GM12878 (cell line): ENCODE measurements at regions not wholly inside any gene's neighbourhood (a gene's known extent, or its start where the extent isn't known, plus 50 kb on each side); places are given as distances from the start of the nearest gene placed in this dataset.

Source experiments
- ATAC-seq: fragments of 200-7000 bp; cut with Tn5 transposase; 3 replicates; pipeline ENCODE4 v1.9.1; 2020; ENCODE audit warnings: mild to moderate bottlenecking, moderate library complexity
- BruUV-seq: library from RNA; stranded (reverse); fragments of 400-500 nt; replicated peaks from 2 replicates; lab custom pipeline; 2021; lab: Mats Ljungman, UMichigan
- CTCF ChIA-PET: fragments of 300-600 bp; sonication (Branson Sonifier 250); formaldehyde crosslinking; extraction: SDS; loops from one replicate; lab custom pipeline; 2021; ENCODE audit warnings: inconsistent platforms; lab: Yijun Ruan, JAX
- POLR2A ChIA-PET: fragments of 350-600 bp; formaldehyde crosslinking; extraction: SDS; loops from one replicate; lab custom pipeline; 2021; ENCODE audit warnings: inconsistent platforms; lab: Charles Lee
- RAD21 ChIA-PET: fragments of 300-600 bp; sonication (Branson Sonifier 250); formaldehyde crosslinking; loops from one replicate; lab custom pipeline; 2023; ENCODE audit warnings: antibody characterized with exemption; ENCODE audit not compliant: unreplicated experiment; lab: Charles Lee
- SMC1A ChIA-PET: fragments of 300-600 bp; sonication (Branson Sonifier 250); formaldehyde crosslinking; loops from one replicate; lab custom pipeline; 2023; ENCODE audit not compliant: unreplicated experiment, uncharacterized antibody; lab: Charles Lee
- DNase-seq: peaks from one replicate; pipeline ENCODE4 v3.0.0-alpha.2; 2011; ENCODE audit warnings: low read depth, low spot score
- FAIRE-seq: peaks from 3 replicates; lab custom pipeline; 2011; peaks lifted over from hg19 to GRCh38; lab: Jason Lieb, UNC
- H2AFZ ChIP-seq: 2 replicates; pipeline ENCODE4 v1.6.0; 2011; ENCODE audit warnings: low read depth, low read length, control low read depth; ENCODE audit not compliant: control insufficient read depth
- H3K27ac ChIP-seq: 2 replicates; pipeline ENCODE4 v1.5.1; 2011; ENCODE audit warnings: control low read depth; ENCODE audit not compliant: control insufficient read depth, insufficient read depth
- H3K27me3 ChIP-seq, 2 experiments: replicated peaks in 1 of 2; 2 replicates each; pipeline versions ENCODE4 v1.6.0 to v1.6.1; 2011; ENCODE audit warnings: low read length in 1 of 2; ENCODE audit not compliant: control insufficient read depth in 2 of 2, insufficient read depth in 2 of 2
- H3K36me3 ChIP-seq, 2 experiments: 2 replicates each; pipeline ENCODE4 v1.5.1; 2011; ENCODE audit warnings: low read length in 1 of 2; ENCODE audit not compliant: control insufficient read depth in 2 of 2, insufficient read depth in 2 of 2
- H3K4me1 ChIP-seq: 2 replicates; pipeline ENCODE4 v1.6.1; 2011; ENCODE audit warnings: mild to moderate bottlenecking, low read length, moderate library complexity, mixed read lengths; ENCODE audit not compliant: control insufficient read depth, insufficient read depth
- H3K4me2 ChIP-seq: 2 replicates; pipeline ENCODE4 v1.6.0; 2011; ENCODE audit warnings: control low read depth; ENCODE audit not compliant: control insufficient read depth, insufficient read depth
- H3K4me3 ChIP-seq: fragments of 200-600 bp; sonication (generic); 2 replicates; pipeline ENCODE4 v1.5.1; 2016
- H3K79me2 ChIP-seq: 2 replicates; pipeline ENCODE4 v1.6.0; 2011; ENCODE audit warnings: low read length; ENCODE audit not compliant: control insufficient read depth, insufficient read depth
- H3K9ac ChIP-seq: 2 replicates; pipeline ENCODE4 v1.8.0; 2011; ENCODE audit warnings: low read length, control low read depth, mixed read lengths; ENCODE audit not compliant: control insufficient read depth, insufficient read depth
- H3K9me3 ChIP-seq: replicated peaks from 3 replicates; pipeline ENCODE4 v1.5.1; 2011; ENCODE audit warnings: mild to moderate bottlenecking, low read length; ENCODE audit not compliant: control insufficient read depth, insufficient read depth
- H4K20me1 ChIP-seq: 2 replicates; pipeline ENCODE4 v1.6.0; 2011; ENCODE audit not compliant: control insufficient read depth, insufficient read depth
- ASH2L ChIP-seq: fragments of 300-600, 200-600 bp; sonication (generic); IDR thresholded peaks from 2 replicates; pipeline ENCODE4 v1.6.1; 2017; ENCODE audit warnings: low read depth, mild to moderate bottlenecking, borderline replicate concordance
- BCL11A ChIP-seq: IDR thresholded peaks from 2 replicates; pipeline ENCODE4 v1.6.1; 2011; ENCODE audit warnings: low read depth, low read length
- BRCA1 ChIP-seq: IDR thresholded peaks from 2 replicates; pipeline ENCODE4 v1.6.1; 2011; ENCODE audit warnings: low read depth, low read length, improper control_type of control experiment
- CHD4 ChIP-seq: fragments of 200-600 bp; sonication (generic); IDR thresholded peaks from 2 replicates; pipeline ENCODE4 v1.6.1; 2016; ENCODE audit warnings: mild to moderate bottlenecking
- E4F1 ChIP-seq: fragments of 450-650 bp; IDR thresholded peaks from 2 replicates; pipeline ENCODE4 v1.6.1; 2018; ENCODE audit warnings: borderline replicate concordance, mild to moderate bottlenecking; ENCODE audit not compliant: partially characterized antibody
- ESRRA ChIP-seq: IDR thresholded peaks from 2 replicates; pipeline ENCODE4 v1.6.1; 2012; ENCODE audit warnings: mild to moderate bottlenecking, low read length, improper control_type of control experiment
- JUNB ChIP-seq: IDR thresholded peaks from 2 replicates; pipeline ENCODE4 v1.6.1; 2016; ENCODE audit warnings: antibody characterized with exemption, mild to moderate bottlenecking
- NRF1 ChIP-seq: conservative IDR thresholded peaks from 2 replicates; pipeline ENCODE4 v1.6.1; 2011; ENCODE audit warnings: mild to moderate bottlenecking, low read depth, low read length, improper control_type of control experiment
- POLR2A ChIP-seq: IDR thresholded peaks from 2 replicates; pipeline ENCODE4 v1.6.1; 2011; ENCODE audit warnings: low read depth, mild to moderate bottlenecking, low read length
- PRDM15 ChIP-seq: fragments of 450-650 bp; formaldehyde crosslinking; IDR thresholded peaks from 2 replicates; pipeline ENCODE4 v1.4.0; 2020; ENCODE audit warnings: mild to moderate bottlenecking, moderate library complexity
- RB1 ChIP-seq: fragments of 450-650 bp; formaldehyde crosslinking; IDR thresholded peaks from 2 replicates; pipeline ENCODE4 v1.6.1; 2017; ENCODE audit warnings: mild to moderate bottlenecking, borderline replicate concordance
- SMAD5 ChIP-seq: IDR thresholded peaks from 2 replicates; pipeline ENCODE4 v1.6.1; 2016; ENCODE audit warnings: antibody characterized with exemption, low read depth
- STAT3 ChIP-seq: IDR thresholded peaks from 2 replicates; pipeline ENCODE4 v1.6.1; 2011; ENCODE audit warnings: low read depth, low read length, improper control_type of control experiment
- ZNF24 ChIP-seq: fragments of 450-650 bp; IDR thresholded peaks from 2 replicates; pipeline ENCODE4 v1.6.1; 2017; ENCODE audit warnings: antibody characterized with exemption, mild to moderate bottlenecking
- ZNF274 ChIP-seq: IDR thresholded peaks from one replicate; pipeline ENCODE4 v1.8.0; 2011; ENCODE audit not compliant: insufficient read length, insufficient read depth
- ZZZ3 ChIP-seq: IDR thresholded peaks from 2 replicates; pipeline ENCODE4 v1.6.1; 2011; ENCODE audit warnings: low read depth; ENCODE audit not compliant: control insufficient read depth, insufficient read length
- WGBS: methylation state at CpG from one replicate; pipeline ENCODE4 v1.1.6; 2016; ENCODE audit warnings: low lambda C conversion rate; ENCODE audit not compliant: insufficient replicate concordance, insufficient coverage; ENCODE audit errors: missing lambda C conversion rate; 5-methylcytosine and 5-hydroxymethylcytosine counted together
- in situ Hi-C: fragments of 300-500 bp; cut with MboI; formaldehyde crosslinking; loops from 9 replicates; pipeline ENCODE4 v1.14.3; 2018; ENCODE audit warnings: mixed read lengths
- intact Hi-C: fragments of 100-400 bp; cut with micrococcal nuclease; formaldehyde crosslinking; loops from one replicate; pipeline ENCODE4 v1.14.2; 2022; ENCODE audit not compliant: unreplicated experiment
- TF ChIP-seq, protein P1 (sequence below): fragments of 150-350 bp; IDR thresholded peaks from 2 replicates; pipeline ENCODE4 v1.6.1; 2014; ENCODE audit warnings: mild to moderate bottlenecking, low read depth, low read length

- TF ChIP-seq, protein P1, sequence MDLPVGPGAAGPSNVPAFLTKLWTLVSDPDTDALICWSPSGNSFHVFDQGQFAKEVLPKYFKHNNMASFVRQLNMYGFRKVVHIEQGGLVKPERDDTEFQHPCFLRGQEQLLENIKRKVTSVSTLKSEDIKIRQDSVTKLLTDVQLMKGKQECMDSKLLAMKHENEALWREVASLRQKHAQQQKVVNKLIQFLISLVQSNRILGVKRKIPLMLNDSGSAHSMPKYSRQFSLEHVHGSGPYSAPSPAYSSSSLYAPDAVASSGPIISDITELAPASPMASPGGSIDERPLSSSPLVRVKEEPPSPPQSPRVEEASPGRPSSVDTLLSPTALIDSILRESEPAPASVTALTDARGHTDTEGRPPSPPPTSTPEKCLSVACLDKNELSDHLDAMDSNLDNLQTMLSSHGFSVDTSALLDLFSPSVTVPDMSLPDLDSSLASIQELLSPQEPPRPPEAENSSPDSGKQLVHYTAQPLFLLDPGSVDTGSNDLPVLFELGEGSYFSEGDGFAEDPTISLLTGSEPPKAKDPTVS, result no peak
- TF ChIP-seq ASH2L (no peak), POLR2A (no peak), JUNB (no peak), PRDM15 (CRISPR knock-in tag) (no peak), CHD4 (no peak)
Observed at GRCh38 chr18:75754433-75754832, 326.9 kb upstream of the SMIM21 start (continued).

- ChIA-PET RAD21 (no interaction called here), CTCF (no interaction called here), SMC1A (no interaction called here)
- DNase-seq (no peak), FAIRE-seq (no peak), ATAC-seq (no peak)
- Histone ChIP-seq H4K20me1 (no peaks in the 10 kb centered on the region), H3K36me3 (no peaks in the 10 kb centered on the region), H3K9ac (no peak overlapping the region), H3K27me3 (no peaks in the 10 kb centered on the region), H3K9me3 (no peaks in the 10 kb centered on the region), H3K79me2 (no peaks in the 10 kb centered on the region), H2AFZ (no peak overlapping the region)
- BruUV-seq, result no TSS peak
- in situ Hi-C loops (no loop called here), intact Hi-C loops (no loop called here)
- 64% methylated on average over 3 of the region's 3 CpGs for WGBS
- TF ChIP-seq NRF1 (no peak), BCL11A (no peak), BRCA1 (no peak), ESRRA (no peak), ZZZ3 (no peak), RB1 (no peak), E4F1 (no peak), ZNF274 (no peak), STAT3 (no peak), SMAD5 (no peak), ZNF24 (no peak)
- TF ChIP-seq, all 136 proteins: peak for 0
- Histone ChIP-seq H3K4me1 (no peaks in the 10 kb centered on the region), H3K4me3 (no peak overlapping the region), H3K4me2 (no peak overlapping the region), H3K27ac (no peak overlapping the region)
- POLR2A ChIA-PET, result no interaction called here
Observed at GRCh38 chr18:75753753-75754152, 326.2 kb upstream of the SMIM21 start.
